Muscle of arm (tissue), 1 donor: ENCODE measurements at regions not wholly inside any gene's neighbourhood (a gene's known extent, or its start where the extent isn't known, plus 50 kb on each side); places are given as distances from the start of the nearest gene placed in this dataset.
A peak's percentile ranks its signal among the peaks of the same experiment; 100 is the strongest.

Experiments
- DNase-seq: peaks from one replicate; pipeline ENCODE4 v3.0.0-alpha.2; 2013

DNA sequence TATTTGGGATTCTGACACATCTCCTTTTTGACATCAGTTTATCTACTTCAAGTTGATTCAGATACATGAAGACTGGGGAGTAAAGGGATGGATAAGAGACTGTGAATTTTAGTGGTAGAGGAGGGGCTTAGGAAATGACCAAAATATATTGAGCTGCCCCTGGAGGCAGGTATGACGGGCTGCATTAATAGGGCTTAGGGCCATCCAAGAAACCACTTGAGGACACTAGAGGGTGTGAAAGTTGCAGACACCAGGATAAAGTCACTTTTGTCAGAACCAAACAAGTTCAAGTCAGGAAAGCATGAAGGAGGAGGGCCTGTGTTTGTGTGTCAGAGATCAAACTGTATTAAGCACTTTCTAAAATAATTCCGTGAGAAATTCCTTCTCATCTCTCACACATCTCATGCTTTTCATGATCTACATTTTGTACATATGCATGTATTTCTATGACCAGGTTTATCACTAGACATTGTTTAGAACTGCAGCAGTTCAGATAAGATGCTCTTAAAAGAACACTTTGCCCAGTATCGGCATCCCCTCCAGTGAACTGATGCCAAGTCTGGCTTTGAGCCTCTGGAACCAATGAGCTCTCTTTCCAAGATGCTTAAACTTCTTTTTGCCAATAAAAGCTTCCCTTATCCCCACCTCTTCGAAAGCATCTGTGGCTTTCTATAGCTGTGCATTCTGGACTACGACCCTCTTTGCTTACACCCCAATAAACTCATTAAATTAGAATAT is 136.9 kb downstream of the SLC38A1 start:
- DNase-seq = no peak

DNA sequence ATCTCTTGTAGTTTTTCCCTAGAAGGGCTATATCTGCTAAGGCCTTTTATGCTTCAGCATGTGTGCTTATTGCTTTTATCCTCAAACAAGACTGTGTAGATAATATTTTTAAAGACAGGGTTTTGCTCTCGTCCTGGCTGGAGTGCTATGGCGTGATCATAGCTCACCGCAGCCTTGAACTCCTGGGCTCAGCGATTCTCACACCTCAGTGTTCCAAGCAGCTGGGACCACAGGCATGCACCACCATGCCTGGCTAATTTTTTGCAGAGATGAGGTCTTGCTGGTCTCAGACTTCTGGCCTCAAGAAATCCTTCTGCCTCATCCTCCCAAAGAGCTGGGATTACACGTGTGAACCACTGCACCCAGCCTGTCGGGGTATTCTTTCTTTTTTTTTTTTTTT is 137.3 kb upstream of the SCAF11 start:
- DNase-seq = no peak

DNA sequence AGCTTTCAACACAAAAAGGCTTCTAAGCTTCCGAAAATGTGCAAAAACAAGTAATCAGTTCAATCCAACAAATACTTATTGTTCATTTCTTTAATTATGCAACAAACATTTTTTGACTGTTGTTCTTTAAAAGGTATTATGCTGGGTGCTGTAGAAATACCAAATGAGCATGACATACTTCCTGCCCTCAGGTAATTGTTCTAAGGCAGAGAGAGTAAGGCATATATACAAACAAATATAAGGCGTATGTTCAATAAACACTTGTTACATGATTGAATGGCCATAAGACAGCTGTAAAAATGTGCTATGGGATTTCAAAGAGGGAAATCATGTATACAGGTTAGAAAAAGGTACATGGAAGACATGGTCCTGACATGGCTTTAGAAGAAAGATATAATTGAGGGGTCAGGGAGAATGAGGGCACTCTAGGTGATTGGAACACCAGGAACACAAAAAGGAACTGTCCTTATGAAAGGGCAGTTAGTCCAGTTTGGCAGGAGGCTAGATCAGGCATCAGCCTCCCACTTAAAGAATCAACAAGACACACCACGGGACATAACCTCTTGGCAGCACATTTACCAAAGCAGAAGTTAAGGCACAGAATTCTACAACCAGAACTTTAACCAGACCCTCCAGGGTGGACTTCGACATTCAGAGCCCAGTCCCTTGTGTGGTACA is 135.8 kb upstream of the SCAF11 start:
- no peak for DNase-seq

DNA sequence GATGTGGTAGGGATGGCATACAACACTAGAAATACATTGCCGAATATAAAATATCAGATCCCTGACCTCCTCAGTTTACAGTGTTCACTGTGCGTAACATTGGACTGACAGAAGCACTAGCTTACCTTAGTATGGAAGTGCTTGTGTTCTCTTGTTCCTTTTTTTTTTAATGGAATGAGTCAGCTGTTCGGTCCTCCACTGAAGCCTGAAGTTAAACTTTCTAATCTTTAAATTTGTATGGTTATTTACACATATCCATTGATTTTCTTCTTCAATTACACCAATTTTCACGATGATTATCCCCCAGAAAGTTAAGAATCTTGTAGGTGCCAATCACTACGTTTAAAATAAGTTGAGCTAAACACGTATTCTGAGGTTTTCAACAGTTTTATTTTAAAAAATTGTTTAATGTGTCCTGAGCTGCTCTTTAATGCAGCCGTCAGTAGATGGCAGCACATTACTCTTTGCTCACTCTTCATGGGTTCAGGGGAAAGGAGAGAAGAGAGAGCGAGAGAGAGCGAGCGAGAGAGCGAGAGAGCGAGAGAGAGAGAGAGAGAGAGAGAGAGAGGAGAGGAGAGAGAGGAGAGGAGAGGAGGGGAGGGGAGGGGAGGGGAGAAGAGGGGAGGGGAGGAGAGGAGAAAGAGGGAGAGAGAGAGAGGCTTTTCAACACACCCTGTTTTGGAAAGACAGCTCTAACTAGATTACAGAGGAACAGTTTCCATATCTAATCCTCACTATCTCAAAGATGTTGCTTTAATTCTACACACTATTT is 134.7 kb upstream of the SCAF11 start:
- peak; percentile 77 for DNase-seq

DNA sequence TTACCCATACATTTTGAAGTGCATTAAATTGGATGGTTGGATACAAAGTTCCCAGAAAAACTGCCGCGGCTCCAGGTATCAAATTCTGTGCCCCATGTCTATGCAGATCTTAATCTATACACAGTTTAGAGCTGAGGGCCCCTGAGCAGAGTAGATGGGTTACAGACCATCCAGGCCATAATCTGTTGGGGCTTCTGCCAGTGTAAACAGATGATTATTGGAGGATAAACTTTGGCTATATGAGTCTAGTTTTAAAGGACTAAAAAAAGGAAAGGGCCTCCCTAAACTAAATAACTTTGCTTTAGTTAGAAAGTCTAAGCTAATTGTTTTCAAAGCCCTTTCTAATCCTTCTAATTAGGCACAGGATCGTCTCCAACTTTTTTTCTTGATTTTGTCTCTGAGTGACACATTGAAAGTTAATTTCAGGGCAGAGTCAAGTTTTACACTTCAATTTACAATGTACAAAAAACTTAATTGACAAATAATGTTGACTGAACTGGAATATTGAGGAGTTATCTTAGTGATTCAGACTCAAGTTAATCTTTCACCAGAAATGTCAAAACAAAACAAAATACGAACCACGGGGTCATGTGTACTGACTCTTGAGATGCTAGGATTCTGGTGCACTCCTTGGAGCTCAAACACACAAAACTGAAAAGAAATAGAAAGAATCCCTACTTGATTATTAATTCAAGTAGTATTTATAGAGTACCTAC is 133.9 kb upstream of the SCAF11 start:
- no peak for DNase-seq

DNA sequence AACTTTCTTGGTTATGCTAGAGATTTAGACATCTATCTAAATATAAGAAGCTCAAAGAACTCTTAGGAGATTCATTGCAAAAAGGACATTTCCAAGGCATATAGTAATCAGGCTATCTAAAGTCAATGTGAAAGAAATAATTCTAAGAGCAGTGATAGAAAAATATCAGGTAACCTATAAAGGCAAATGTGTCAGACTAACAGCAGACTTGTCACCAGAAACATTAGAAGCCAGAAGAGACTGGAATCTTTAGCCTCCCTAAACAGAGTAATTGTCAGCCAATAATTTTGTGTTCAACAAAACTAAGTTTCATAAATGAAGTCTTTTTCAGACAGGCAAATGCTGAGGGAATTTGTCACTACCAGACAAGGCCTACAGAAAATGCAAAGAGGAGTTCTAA is 122.0 kb upstream of the SCAF11 start:
- DNase-seq = no peak

DNA sequence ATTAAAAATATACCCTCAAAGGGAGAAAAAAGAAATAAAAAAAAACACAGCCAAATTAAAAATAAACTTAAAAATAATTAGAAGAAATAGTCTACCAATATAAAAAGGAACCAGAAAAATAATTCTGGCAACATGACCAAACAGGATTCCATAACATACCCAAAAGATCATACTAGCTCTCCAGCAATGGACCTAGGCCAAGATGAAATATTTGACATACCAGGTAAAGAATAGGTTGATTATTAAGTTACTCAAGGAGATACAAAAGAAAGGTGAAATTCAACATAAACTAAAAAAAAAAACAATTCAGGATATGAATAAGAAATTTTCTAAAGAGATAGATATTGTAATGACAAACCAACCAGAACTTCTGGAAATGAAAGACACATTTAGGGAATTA is 121.3 kb upstream of the SCAF11 start:
- no peak for DNase-seq

DNA sequence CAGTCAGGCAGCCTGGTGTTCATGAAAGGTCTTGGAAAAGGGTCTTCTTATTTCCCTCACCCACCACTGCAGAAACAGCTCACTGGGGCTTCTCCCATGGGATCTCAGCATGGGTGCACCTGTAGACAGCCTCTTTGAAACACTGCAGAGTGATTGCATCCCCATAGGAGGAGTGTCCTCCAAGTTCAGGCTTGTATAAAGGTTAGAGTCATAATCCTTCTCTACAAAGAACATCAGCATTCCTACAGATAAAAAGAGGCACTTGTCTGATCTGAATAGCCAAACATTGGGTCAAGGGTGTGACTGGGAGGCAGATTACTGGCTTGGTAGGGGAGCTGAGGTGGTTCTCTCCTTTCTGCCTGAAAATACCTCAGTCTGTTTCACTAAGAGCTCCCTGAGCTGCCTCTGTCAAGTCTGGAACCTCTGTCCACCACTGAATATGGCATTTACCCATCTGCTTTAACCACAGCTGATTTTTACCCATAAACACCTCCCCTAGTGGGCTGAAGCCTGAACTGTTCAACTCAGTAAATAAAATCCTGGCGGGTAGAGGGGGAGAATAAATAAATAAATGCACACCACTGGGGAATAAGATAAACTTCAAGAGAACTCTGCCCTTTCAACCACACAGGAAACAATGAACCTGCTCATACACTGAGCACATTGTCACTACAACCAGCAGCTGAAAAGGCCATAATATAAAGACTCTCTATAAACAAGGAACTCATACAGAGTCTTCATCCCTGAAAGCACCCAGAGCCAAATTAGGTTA is 120.7 kb upstream of the SCAF11 start:
- DNase-seq = no peak

DNA sequence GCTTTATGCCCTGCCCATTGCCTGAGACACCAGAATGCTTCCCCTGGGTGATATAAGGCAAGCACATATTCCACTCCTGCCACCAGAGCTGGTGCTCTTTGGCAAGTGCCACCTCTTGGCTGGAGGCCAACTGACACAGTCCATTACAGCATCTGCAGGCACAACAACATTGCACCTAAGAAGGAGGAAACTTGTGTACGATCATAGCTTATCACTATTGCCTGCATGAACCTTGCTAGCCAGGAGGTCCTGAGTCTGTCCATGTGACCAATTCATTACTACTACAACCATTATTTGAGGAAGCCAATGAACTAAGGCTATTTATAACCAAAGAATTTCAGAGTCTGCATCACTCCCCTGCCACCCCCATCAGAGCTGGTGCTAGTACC is 119.8 kb upstream of the SCAF11 start:
- no peak for DNase-seq

DNA sequence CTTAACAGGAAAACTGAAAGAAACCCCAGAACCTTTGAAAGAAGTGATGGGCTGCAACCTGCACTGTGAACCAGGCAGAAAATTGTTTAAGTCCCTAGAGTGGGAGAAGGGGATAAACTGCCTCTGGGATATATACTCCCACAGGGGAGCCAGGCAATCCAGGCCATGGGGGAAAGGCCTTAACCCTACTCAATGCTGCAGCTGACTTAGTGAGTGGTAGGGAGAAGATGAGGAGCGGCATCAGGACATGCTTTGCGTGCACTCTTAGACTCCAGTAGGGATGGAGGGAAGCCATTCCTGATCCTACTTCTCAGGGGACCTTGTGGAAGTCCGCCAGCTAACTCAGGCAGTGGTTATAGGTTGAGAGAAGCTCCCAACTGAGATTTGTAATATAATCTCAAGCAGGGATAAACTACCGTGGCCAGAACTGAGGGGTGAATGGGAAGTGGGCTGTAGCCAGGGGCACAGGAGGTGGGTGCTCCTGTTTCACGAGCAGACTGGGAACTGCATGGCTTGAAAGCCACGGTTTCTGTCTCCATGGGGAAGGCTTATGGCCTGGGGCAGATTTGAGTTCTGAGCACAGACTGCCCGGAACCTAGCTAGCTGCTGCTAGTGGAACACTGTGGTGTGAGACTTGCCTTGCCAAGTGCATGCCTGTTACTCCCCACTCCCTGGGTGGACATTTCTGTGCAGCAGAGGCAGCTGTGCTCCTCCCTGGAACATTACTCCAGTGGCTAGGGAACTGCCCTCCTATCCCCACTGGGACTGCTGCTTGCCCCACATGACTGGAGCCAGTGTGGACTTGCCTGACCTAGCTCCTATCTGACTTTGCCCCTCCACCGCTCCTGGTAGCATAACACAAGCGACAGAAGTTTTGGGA is 119.2 kb upstream of the SCAF11 start:
- no peak for DNase-seq

DNA sequence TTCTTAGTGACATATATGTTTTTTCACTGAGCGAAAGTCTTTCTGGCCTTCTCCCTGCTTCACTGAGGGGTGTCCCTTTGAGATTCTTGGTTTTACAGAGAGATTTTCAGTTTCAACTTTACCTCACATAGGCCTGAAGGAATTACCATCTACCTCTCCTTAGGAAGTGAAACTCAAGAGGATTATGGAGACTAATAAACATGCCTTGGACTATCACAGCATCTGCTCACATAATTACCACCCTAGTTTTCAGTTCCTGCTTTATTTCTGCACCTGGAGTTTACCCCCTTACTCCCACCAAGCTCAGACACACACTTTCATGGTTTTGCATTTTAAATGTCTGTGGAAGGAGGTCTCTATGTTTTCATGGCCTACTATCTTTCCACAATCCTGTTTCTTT is 118.3 kb upstream of the SCAF11 start:
- DNase-seq = no peak

DNA sequence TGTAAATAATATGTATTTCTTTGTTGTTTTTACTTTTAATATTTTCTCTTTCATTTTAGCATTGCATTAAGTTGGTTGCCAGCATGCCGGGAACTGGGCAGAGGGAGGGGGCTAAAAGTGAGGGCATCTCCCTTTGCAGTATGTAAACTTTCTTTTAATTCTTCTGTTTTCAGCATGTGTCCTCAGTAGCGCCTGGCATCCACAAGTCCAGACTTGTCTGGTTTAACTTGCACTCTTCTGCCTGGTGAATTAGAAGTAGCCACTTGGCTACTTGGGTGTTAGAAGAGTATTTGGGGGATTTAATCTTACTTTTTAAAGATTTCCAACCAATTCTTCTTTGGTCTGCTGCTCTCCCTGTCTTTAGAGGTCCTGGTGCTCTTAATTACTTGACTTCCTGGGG is 117.2 kb upstream of the SCAF11 start:
- DNase-seq = no peak

DNA sequence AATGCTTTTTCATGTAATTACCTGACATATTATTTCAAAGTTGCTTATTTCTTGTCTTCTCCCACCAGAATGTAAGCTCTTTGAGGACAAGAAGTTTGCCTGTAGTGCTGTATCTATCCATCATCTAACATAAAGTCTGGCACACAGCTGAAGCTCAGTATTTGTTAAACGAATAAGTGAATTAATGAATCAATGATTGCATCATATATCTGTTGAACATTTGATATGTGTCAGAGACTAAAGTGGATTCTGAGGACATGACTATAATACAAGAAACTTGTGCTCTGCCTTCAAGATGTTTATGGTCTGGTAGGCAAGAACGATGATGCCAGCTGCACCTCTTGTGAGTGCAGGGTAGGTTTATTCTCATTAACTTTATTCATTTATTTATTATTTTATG is 115.4 kb upstream of the SCAF11 start:
- DNase-seq = no peak

DNA sequence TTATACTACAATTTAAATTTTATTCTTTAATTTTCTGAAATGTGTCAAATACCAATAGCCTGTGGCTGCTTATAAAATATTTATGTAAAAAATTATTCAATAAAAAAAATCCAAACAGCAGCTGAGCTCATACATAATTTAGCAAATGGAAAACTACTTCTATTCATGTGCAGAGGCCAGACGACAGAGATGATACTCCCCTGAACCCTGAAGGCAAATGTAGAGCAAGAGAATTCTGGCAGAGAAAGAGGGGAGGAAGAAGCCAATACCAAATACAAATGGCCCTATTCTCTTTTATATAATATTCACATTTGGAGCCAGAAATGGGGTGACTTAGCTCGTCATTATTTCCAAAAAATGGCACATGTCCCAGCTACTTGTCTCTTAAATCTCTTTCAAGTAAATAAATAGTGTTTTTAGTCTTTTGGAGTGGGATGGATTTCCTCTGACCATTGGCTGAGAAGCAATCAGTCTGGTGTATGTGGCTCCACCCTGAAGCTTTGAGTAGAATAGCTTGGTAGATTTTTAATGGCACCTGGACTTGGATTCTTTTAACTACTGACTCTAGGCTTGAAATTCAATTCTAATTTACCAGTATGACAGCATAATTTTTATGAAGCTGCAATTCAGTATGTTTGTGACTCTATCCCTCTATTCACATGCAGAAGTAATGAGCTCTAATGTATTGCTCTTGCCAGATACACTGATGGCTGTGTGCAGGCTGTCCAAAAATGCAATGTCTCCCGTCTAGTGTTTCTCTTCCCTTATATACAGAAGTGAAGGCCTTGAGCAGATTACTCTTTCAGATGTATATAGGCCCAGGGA is 113.4 kb upstream of the SCAF11 start:
- no peak for DNase-seq

DNA sequence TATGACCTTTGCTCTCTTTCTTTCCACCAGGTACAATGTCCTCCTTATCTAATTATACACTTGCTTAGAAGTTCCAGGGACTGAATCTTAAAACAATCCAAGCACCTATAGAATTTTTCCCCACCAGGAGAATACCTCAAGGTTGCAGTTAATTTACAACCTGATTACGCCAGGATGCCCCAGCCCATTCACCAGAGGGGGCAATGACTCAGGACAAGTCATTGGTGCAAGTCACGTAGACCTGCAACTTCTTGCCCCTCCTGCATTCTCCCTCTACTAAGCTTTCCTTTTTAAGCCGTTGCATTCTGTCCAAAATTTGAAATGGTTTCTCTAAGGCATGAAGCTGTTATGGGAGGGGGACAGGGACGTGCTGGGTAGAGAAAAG is 111.1 kb upstream of the SCAF11 start:
- no peak for DNase-seq

DNA sequence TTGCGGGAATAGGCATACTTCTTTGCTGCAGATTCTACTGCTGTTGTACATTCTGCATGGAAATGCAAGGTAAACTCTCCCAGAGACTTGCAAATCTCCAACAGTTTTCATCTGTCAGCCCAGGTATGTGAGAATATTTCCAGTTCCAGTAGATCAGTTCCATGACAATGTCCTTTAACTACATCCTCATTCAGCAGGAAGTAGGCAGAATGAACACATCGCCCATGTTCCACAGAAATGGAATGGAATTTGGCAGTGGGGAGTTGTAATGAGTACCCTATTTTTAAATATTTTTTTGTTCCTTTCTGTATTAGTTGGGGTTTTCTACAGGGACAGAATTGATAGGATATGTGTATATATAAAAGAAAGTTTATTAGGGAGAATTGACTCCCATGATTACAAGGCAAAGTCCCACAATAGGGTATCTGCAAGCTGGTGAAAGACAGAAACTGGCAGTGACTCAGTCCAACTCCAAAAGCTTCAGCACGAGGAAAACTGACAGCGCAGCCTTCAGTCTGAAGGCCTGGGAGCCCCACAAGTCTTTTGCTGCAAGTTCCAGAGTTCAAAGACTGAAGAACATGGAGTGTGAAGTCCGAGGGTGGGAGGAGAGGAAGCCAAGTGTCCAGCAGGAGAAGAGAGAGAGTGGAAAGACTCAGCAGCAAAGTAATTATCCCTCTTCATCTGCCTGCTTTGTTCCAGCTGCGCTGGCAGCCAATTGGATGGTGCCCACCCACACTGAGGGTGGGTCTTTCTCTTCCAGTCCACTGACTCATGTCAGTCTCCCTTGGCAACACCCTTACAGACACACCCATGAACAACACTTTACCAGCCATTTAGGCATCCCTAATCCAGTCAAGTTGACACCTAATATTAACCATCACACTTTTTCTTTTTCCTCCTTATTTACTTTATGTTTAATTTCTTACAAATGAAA is 110.4 kb upstream of the SCAF11 start:
- no peak for DNase-seq

DNA sequence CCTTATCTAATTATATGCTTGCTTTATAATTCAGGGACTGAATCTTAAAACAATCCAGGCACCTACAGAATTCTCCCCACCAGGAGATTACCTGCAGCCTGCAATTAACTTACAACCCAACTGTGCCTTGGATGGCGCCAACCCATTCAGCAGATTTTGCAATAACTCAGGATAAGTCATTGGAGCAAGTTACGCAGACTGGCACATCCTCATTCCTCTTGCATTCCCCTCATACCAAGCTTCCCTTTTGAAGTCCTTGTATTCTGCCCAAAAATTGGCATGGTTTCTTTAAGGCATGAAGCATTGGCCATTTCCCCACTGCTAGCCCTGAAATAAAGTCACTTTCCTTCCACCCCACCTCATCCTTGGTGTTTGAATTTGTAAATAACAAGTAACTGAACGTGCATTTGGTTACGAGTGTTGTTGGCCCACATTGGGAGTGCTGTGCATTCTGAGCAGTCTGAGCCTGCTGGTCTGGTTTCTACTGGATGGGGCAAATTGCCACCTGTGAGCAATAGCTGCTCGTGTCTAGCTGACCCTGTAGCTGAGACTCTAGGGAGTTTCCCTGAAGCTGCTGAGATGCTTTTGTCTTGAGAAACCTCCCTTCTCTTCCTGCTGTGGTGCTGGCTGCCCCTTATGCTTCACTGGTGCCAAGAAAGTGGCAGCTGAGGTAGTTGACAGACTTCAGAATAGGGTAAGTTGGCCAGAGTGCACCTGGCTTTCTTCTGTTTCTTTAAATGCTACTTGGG is 99.2 kb upstream of the SCAF11 start:
- DNase-seq = no peak
